Mesenchymal stem cell (in vitro differentiated cells and primary cell): ENCODE measurements at regions not wholly inside any gene's neighbourhood (a gene's known extent, or its start where the extent isn't known, plus 50 kb on each side); places are given as distances from the start of the nearest gene placed in this dataset.

Source experiments
- DNase-seq: peaks from one replicate; pipeline ENCODE4 v3.0.0-alpha.2; 2013
- H2AFZ ChIP-seq: one replicate; pipeline ENCODE4 v1.6.1; 2013; ENCODE audit warnings: low read depth, mild to moderate bottlenecking, control low read depth, inconsistent platforms, low read length, moderate library complexity
- H2AK5ac ChIP-seq: 2 replicates; pipeline ENCODE4 v1.6.1; 2013; ENCODE audit warnings: low read length, moderate library complexity, mild to moderate bottlenecking, inconsistent platforms; ENCODE audit not compliant: severe bottlenecking
- H2BK120ac ChIP-seq: one replicate; pipeline ENCODE4 v1.6.1; 2013; ENCODE audit warnings: low read depth, mild to moderate bottlenecking, inconsistent platforms, low read length, moderate library complexity
- H2BK12ac ChIP-seq, 2 experiments: one replicate each; pipeline ENCODE4 v1.6.1; 2013; ENCODE audit warnings: inconsistent platforms in 2 of 2, low read length in 2 of 2, mild to moderate bottlenecking in 2 of 2, moderate library complexity in 2 of 2, control low read depth in 1 of 2
- H2BK15ac ChIP-seq: one replicate; pipeline ENCODE4 v1.6.1; 2013; ENCODE audit warnings: mild to moderate bottlenecking, low read depth, inconsistent platforms; ENCODE audit not compliant: poor library complexity, severe bottlenecking
- H2BK5ac ChIP-seq: 2 replicates; pipeline ENCODE4 v1.6.1; 2013; ENCODE audit warnings: low read depth, mild to moderate bottlenecking, low read length, control low read depth, inconsistent platforms; ENCODE audit not compliant: poor library complexity, severe bottlenecking
- H3K14ac ChIP-seq, 2 experiments: one replicate each; pipeline ENCODE4 v1.6.1; 2013; ENCODE audit warnings: inconsistent platforms in 2 of 2, low read length in 2 of 2, control low read depth in 1 of 2, mild to moderate bottlenecking in 1 of 2, moderate library complexity in 1 of 2
- H3K18ac ChIP-seq, 2 experiments: one replicate each; pipeline ENCODE4 v1.6.1; 2013; ENCODE audit warnings: inconsistent platforms in 2 of 2, low read length in 2 of 2, control low read depth in 1 of 2, low read depth in 1 of 2, mild to moderate bottlenecking in 1 of 2
- H3K23ac ChIP-seq, 2 experiments: one replicate each; pipeline ENCODE4 v1.6.1; 2013; ENCODE audit warnings: inconsistent platforms in 2 of 2, low read length in 2 of 2, mild to moderate bottlenecking in 2 of 2, moderate library complexity in 2 of 2, control low read depth in 1 of 2
- H3K27ac ChIP-seq: 2 replicates; pipeline ENCODE4 v1.5.1; 2013; ENCODE audit warnings: mild to moderate bottlenecking, moderate library complexity, low read length, control low read depth, inconsistent platforms; ENCODE audit not compliant: poor library complexity, severe bottlenecking
- H3K27me3 ChIP-seq, 2 experiments: 2 replicates each; pipeline versions ENCODE4 v1.6.1 to v1.7.0; 2013; ENCODE audit warnings: low read length in 2 of 2, mild to moderate bottlenecking in 2 of 2, moderate library complexity in 2 of 2, control low read depth in 1 of 2, inconsistent platforms in 1 of 2; ENCODE audit not compliant: control insufficient read depth in 1 of 2, insufficient read depth in 1 of 2
- H3K36me3 ChIP-seq, 2 experiments: 2 replicates each; pipeline versions ENCODE4 v1.6.1 to v1.7.0; 2013; ENCODE audit warnings: low read length in 2 of 2, control low read depth in 1 of 2, inconsistent platforms in 1 of 2, low read depth in 1 of 2, mild to moderate bottlenecking in 1 of 2; ENCODE audit not compliant: insufficient read depth in 2 of 2, control insufficient read depth in 1 of 2
- H3K4ac ChIP-seq, 2 experiments: one replicate each; pipeline ENCODE4 v1.6.1; 2013; ENCODE audit warnings: inconsistent platforms in 2 of 2, low read length in 2 of 2, mild to moderate bottlenecking in 2 of 2, moderate library complexity in 2 of 2, control low read depth in 1 of 2, low read depth in 1 of 2
- H3K4me1 ChIP-seq: 2 replicates; pipeline ENCODE4 v1.6.1; 2013; ENCODE audit warnings: low read depth, low read length, control low read depth; ENCODE audit not compliant: control insufficient read depth, insufficient read depth
- H3K4me2 ChIP-seq: 2 replicates; pipeline ENCODE4 v1.6.1; 2013; ENCODE audit warnings: low read length, mild to moderate bottlenecking, inconsistent platforms; ENCODE audit not compliant: poor library complexity, severe bottlenecking
- H3K4me3 ChIP-seq, 2 experiments: 2 replicates each; pipeline versions ENCODE4 v1.5.1 to v1.7.0; 2013; ENCODE audit warnings: low read length in 2 of 2, mild to moderate bottlenecking in 2 of 2, control low read depth in 1 of 2, low read depth in 1 of 2; ENCODE audit not compliant: insufficient read depth in 1 of 2
- H3K79me1 ChIP-seq: replicated peaks from 2 replicates; pipeline ENCODE4 v1.6.1; 2013; ENCODE audit warnings: mild to moderate bottlenecking, control low read depth, low read length, inconsistent platforms; ENCODE audit not compliant: poor library complexity, severe bottlenecking
- H3K9ac ChIP-seq: 2 replicates; pipeline ENCODE4 v1.7.0; 2013; ENCODE audit warnings: mild to moderate bottlenecking, low read length, moderate library complexity
- H3K9me3 ChIP-seq: 2 replicates; pipeline ENCODE4 v1.7.0; 2013; ENCODE audit warnings: mild to moderate bottlenecking, low read length; ENCODE audit not compliant: control insufficient read depth
- H4K8ac ChIP-seq: one replicate; pipeline ENCODE4 v1.6.1; 2013; ENCODE audit warnings: inconsistent platforms, mild to moderate bottlenecking, low read length, moderate library complexity
- H4K91ac ChIP-seq: one replicate; pipeline ENCODE4 v1.6.1; 2013; ENCODE audit warnings: mild to moderate bottlenecking, low read length, inconsistent platforms
- WGBS: methylation state at CpG from one replicate; pipeline ENCODE4 v1.1.7; 2013; ENCODE audit warnings: mixed read lengths; 5-methylcytosine and 5-hydroxymethylcytosine counted together

DNA sequence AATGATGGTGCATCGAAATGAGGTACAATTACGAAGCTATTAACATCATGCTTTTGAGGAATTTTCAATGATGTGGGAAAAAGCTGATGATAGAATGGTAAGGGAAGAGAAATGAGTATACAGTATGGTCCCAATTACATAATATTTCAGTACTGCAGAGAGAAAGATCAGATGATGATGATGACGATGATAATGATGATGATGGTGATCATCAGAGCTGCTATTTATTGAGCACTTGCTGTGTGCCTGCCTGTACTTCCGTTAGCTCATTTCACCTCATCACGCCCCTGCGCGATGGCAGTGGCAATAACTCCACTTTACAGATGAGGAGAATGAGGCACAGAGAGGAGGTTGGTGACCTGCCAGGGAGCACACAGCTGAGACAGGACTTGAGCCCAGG is 620.8 kb downstream of the MATN1 start:
- Histone ChIP-seq H2BK120ac (no peak overlapping the region), H3K14ac (no peak overlapping the region), H2BK12ac (no peak overlapping the region), H3K79me1 (no peaks in the 10 kb centered on the region), H3K9me3 (no peaks in the 10 kb centered on the region), H3K9ac (no peak overlapping the region), H2AFZ (no peak overlapping the region), H2BK5ac (no peak overlapping the region), H3K4me1 (no peaks in the 10 kb centered on the region), H2AK5ac (no peak overlapping the region), H4K8ac (no peak overlapping the region), H3K23ac (peak overlapping the region in 1 of 2 experiments; percentile 67), H3K36me3 (no peaks in the 10 kb centered on the region), H3K4ac (no peak overlapping the region), H3K27ac (no peak overlapping the region), H3K18ac (no peak overlapping the region), H3K4me3 (no peak overlapping the region), H4K91ac (no peak overlapping the region), H2BK15ac (no peak overlapping the region), H3K4me2 (no peak overlapping the region), H3K27me3 (peaks cover 34 to 90% of the 10 kb centered on the region in 2 experiments)
- 96% methylated on average over 7 of the region's 7 CpGs for WGBS
- DNase-seq = no peak

DNA sequence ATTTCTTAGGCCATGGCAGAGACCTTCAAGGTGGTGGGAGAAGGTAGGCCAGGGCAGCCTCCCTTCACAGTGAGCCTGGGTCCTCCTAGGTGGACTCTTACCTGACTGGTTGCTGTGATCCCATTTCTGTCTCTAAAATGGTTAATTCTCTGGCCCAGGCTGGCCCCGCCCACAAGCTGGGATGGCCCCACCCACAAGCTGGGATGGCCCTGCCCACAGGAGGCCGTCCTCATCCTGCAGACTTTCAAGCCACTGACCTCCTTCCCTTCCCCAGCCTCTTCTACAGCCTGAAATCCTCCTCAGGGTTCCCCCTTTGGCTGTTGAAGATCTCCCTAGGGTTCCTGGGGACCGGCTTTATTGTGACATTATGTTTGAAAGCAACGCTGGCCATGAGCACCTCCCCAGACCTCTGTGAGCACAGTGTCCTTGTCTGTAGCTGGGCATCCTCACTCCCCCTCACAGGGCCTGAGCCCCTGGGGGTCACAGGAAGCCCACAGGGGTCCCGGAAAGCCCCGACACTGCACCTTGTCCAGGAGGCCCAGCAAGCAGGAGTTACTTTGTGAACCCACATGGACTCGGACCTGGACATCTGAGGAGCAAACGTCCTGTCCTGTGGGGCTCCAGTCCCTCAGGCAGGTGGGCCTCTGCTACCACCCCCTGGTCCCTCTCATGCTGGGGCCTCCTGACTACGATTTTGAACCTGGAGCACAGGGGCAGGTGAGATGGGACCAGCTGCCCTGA is 621.7 kb downstream of the MATN1 start:
- H3K14ac ChIP-seq = no peak overlapping the region
- no peak overlapping the region for H3K18ac ChIP-seq
- no peak overlapping the region for H2AK5ac ChIP-seq
- H3K36me3 ChIP-seq = no peaks in the 10 kb centered on the region
- no peak overlapping the region for H2BK12ac ChIP-seq
- no peak overlapping the region for H3K9ac ChIP-seq
- H2BK15ac ChIP-seq = no peak overlapping the region
- no peaks in the 10 kb centered on the region for H3K9me3 ChIP-seq
- no peak for DNase-seq
- H2BK120ac ChIP-seq = no peak overlapping the region
- H3K23ac ChIP-seq = no peak overlapping the region
- H3K79me1 ChIP-seq = no peaks in the 10 kb centered on the region
- H3K4ac ChIP-seq = no peak overlapping the region
- H2BK5ac ChIP-seq = no peak overlapping the region
- H3K4me2 ChIP-seq = no peak overlapping the region
- WGBS = 53% methylated on average over 9 of the region's 9 CpGs
- H3K27ac ChIP-seq = no peak overlapping the region
- no peak overlapping the region for H4K8ac ChIP-seq
- no peak overlapping the region for H4K91ac ChIP-seq
- H3K4me3 ChIP-seq = no peak overlapping the region
- no peaks in the 10 kb centered on the region for H3K4me1 ChIP-seq
- H3K27me3 ChIP-seq = peaks cover 26 to 82% of the 10 kb centered on the region in 2 experiments
- H2AFZ ChIP-seq = no peak overlapping the region

DNA sequence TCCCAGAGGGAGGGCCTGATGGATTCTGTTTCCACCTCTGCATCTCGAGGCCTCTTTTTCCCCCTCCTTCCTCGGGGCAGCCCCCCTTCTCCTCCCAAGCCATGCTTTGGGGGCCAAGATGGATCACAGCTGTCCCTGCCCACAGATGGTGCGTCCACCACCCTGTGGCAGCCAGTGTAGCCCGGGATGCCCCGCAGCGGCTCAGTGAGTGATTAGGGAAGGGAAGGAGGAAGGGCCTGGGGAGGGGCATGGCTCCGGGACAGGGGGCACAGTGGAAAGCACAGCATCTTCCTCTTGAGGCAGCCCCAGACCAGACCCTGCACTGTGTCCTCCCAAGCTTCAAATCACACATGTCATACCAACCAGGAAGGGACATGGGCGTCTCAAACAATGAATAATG is 622.4 kb downstream of the MATN1 start:
- Histone ChIP-seq H4K8ac (no peak overlapping the region), H2BK5ac (no peak overlapping the region), H3K27me3 (peaks cover 23 to 75% of the 10 kb centered on the region in 2 experiments), H3K23ac (no peak overlapping the region), H3K9me3 (no peaks in the 10 kb centered on the region), H3K4me3 (no peak overlapping the region), H2AFZ (no peak overlapping the region), H3K4me1 (no peaks in the 10 kb centered on the region), H2BK15ac (no peak overlapping the region), H3K4me2 (no peak overlapping the region), H2AK5ac (no peak overlapping the region), H4K91ac (no peak overlapping the region), H3K36me3 (no peaks in the 10 kb centered on the region), H2BK120ac (no peak overlapping the region), H3K14ac (no peak overlapping the region), H3K18ac (no peak overlapping the region), H2BK12ac (no peak overlapping the region), H3K4ac (no peak overlapping the region), H3K27ac (no peak overlapping the region), H3K9ac (no peak overlapping the region), H3K79me1 (no peaks in the 10 kb centered on the region)
- DNase-seq = no peak
- WGBS = 55% methylated on average over 6 of the region's 8 CpGs

DNA sequence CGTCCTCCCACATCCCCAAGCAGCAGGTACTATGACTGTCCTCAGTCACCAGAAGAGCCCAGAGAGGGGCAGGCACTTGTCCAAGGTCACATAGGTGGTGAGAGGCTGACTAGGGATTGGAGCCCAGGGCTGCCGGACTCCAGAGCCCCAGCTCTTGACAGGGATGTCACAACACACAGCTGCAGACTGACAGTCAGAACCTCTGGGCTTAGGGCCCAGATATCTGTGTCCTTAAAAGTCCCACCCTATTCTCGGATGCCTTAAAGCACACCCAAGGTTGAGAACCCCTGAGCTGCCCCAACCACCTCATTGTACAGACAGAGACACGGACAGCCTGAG is 622.9 kb downstream of the MATN1 start:
- Histone ChIP-seq H3K36me3 (no peaks in the 10 kb centered on the region), H4K91ac (no peak overlapping the region), H2BK15ac (no peak overlapping the region), H3K9ac (no peak overlapping the region), H3K23ac (no peak overlapping the region), H3K9me3 (no peaks in the 10 kb centered on the region), H3K27me3 (peaks cover 21 to 70% of the 10 kb centered on the region in 2 experiments), H3K4ac (no peak overlapping the region), H3K27ac (no peak overlapping the region), H2BK5ac (no peak overlapping the region), H2AK5ac (no peak overlapping the region), H3K14ac (no peak overlapping the region), H2AFZ (no peak overlapping the region), H4K8ac (no peak overlapping the region), H2BK12ac (no peak overlapping the region), H3K4me2 (no peak overlapping the region), H2BK120ac (no peak overlapping the region), H3K79me1 (no peaks in the 10 kb centered on the region), H3K4me3 (no peak overlapping the region), H3K18ac (no peak overlapping the region), H3K4me1 (no peaks in the 10 kb centered on the region)
- DNase-seq = no peak
- 63% methylated on average over 4 of the region's 4 CpGs for WGBS
